ENCODE measurements at regions not wholly inside any gene's neighbourhood (a gene's known extent, or its start where the extent isn't known, plus 50 kb on each side); places are given as distances from the start of the nearest gene placed in this dataset.

GRCh38 chr12:94048757-94049156 is 99.6 kb upstream of the PLXNC1 start:
- Histone ChIP-seq H3K9me3 (ENCODE audit: control insufficient read depth in 1 of 2, low read length in 2 of 2) (no peaks in the 10 kb centered on the region), H3K4me1 (ENCODE audit: control insufficient read depth in 1 of 2, insufficient read depth in 2 of 2, low read length in 2 of 2) (peaks cover 0 to 8% of the 10 kb centered on the region in 2 donors), H3K27ac (ENCODE audit: low read length) (no peak overlapping the region), H3K27me3 (ENCODE audit: low read depth, low read length) (no peaks in the 10 kb centered on the region), H3K36me3 (ENCODE audit: control insufficient read depth in 1 of 2, insufficient read depth in 2 of 2, low read length in 2 of 2) (no peaks in the 10 kb centered on the region), H3K4me3 (ENCODE audit: low read depth in 1 of 2, low read length in 2 of 2) (no peak overlapping the region)

GRCh38 chr12:94049718-94050117 is 98.7 kb upstream of the PLXNC1 start:
- Histone ChIP-seq H3K36me3 (ENCODE audit: control insufficient read depth in 1 of 2, insufficient read depth in 2 of 2, low read length in 2 of 2) (no peaks in the 10 kb centered on the region), H3K9me3 (ENCODE audit: control insufficient read depth in 1 of 2, low read length in 2 of 2) (no peaks in the 10 kb centered on the region), H3K27me3 (ENCODE audit: low read depth, low read length) (no peaks in the 10 kb centered on the region), H3K27ac (ENCODE audit: low read length) (no peak overlapping the region), H3K4me1 (ENCODE audit: control insufficient read depth in 1 of 2, insufficient read depth in 2 of 2, low read length in 2 of 2) (peaks cover 0 to 8% of the 10 kb centered on the region in 2 donors), H3K4me3 (ENCODE audit: low read depth in 1 of 2, low read length in 2 of 2) (no peak overlapping the region)

GRCh38 chr12:94053676-94054075 is 94.7 kb upstream of the PLXNC1 start:
- H3K9me3 ChIP-seq (ENCODE audit: control insufficient read depth in 1 of 2, low read length in 2 of 2), result no peaks in the 10 kb centered on the region
- H3K4me3 ChIP-seq (ENCODE audit: low read depth in 1 of 2, low read length in 2 of 2), result no peak overlapping the region
- H3K27ac ChIP-seq (ENCODE audit: low read length), result no peak overlapping the region

GRCh38 chr12:94055528-94055927 is 92.8 kb upstream of the PLXNC1 start:
- Histone ChIP-seq H3K27me3 (ENCODE audit: low read depth, low read length) (no peaks in the 10 kb centered on the region), H3K9me3 (ENCODE audit: control insufficient read depth in 1 of 2, low read length in 2 of 2) (no peaks in the 10 kb centered on the region), H3K27ac (ENCODE audit: low read length) (no peak overlapping the region), H3K36me3 (ENCODE audit: control insufficient read depth in 1 of 2, insufficient read depth in 2 of 2, low read length in 2 of 2) (no peaks in the 10 kb centered on the region), H3K4me3 (ENCODE audit: low read depth in 1 of 2, low read length in 2 of 2) (no peak overlapping the region), H3K4me1 (ENCODE audit: control insufficient read depth in 1 of 2, insufficient read depth in 2 of 2, low read length in 2 of 2) (peaks cover 0 to 9% of the 10 kb centered on the region in 2 donors)

More at GRCh38 chr12:94053676-94054075, 94.7 kb upstream of the PLXNC1 start:
- peaks cover 0 to 9% of the 10 kb centered on the region in 2 donors for H3K4me1 ChIP-seq (ENCODE audit: control insufficient read depth in 1 of 2, insufficient read depth in 2 of 2, low read length in 2 of 2)
- H3K36me3 ChIP-seq (ENCODE audit: control insufficient read depth in 1 of 2, insufficient read depth in 2 of 2, low read length in 2 of 2), result no peaks in the 10 kb centered on the region
- no peaks in the 10 kb centered on the region for H3K27me3 ChIP-seq (ENCODE audit: low read depth, low read length)

GRCh38 chr12:94056419-94057158 is 91.8 kb upstream of the PLXNC1 start:
- H3K27ac ChIP-seq (ENCODE audit: low read length), result no peak overlapping the region
- H3K4me3 ChIP-seq (ENCODE audit: low read depth in 1 of 2, low read length in 2 of 2), result no peak overlapping the region
- H3K4me1 ChIP-seq (ENCODE audit: control insufficient read depth in 1 of 2, insufficient read depth in 2 of 2, low read length in 2 of 2), result peaks cover 0 to 9% of the 10 kb centered on the region in 2 donors
- no peaks in the 10 kb centered on the region for H3K9me3 ChIP-seq (ENCODE audit: control insufficient read depth in 1 of 2, low read length in 2 of 2)
- no peaks in the 10 kb centered on the region for H3K36me3 ChIP-seq (ENCODE audit: control insufficient read depth in 1 of 2, insufficient read depth in 2 of 2, low read length in 2 of 2)
- no peaks in the 10 kb centered on the region for H3K27me3 ChIP-seq (ENCODE audit: low read depth, low read length)

GRCh38 chr12:94057262-94058151 is 90.9 kb upstream of the PLXNC1 start:
- Histone ChIP-seq H3K27ac (ENCODE audit: low read length) (no peak overlapping the region), H3K9me3 (ENCODE audit: control insufficient read depth in 1 of 2, low read length in 2 of 2) (no peaks in the 10 kb centered on the region), H3K4me3 (ENCODE audit: low read depth in 1 of 2, low read length in 2 of 2) (no peak overlapping the region), H3K36me3 (ENCODE audit: control insufficient read depth in 1 of 2, insufficient read depth in 2 of 2, low read length in 2 of 2) (no peaks in the 10 kb centered on the region), H3K4me1 (ENCODE audit: control insufficient read depth in 1 of 2, insufficient read depth in 2 of 2, low read length in 2 of 2) (peaks cover 0 to 9% of the 10 kb centered on the region in 2 donors), H3K27me3 (ENCODE audit: low read depth, low read length) (no peaks in the 10 kb centered on the region)

GRCh38 chr12:94059394-94060368 is 88.7 kb upstream of the PLXNC1 start:
- Histone ChIP-seq H3K4me3 (ENCODE audit: low read depth in 1 of 2, low read length in 2 of 2) (no peak overlapping the region), H3K27me3 (ENCODE audit: low read depth, low read length) (no peaks in the 10 kb centered on the region), H3K4me1 (ENCODE audit: control insufficient read depth in 1 of 2, insufficient read depth in 2 of 2, low read length in 2 of 2) (peaks cover 0 to 9% of the 10 kb centered on the region in 2 donors), H3K27ac (ENCODE audit: low read length) (no peak overlapping the region), H3K36me3 (ENCODE audit: control insufficient read depth in 1 of 2, insufficient read depth in 2 of 2, low read length in 2 of 2) (no peaks in the 10 kb centered on the region), H3K9me3 (ENCODE audit: control insufficient read depth in 1 of 2, low read length in 2 of 2) (no peaks in the 10 kb centered on the region)

GRCh38 chr12:94062194-94062593 is 86.2 kb upstream of the PLXNC1 start:
- Histone ChIP-seq H3K9me3 (ENCODE audit: control insufficient read depth in 1 of 2, low read length in 2 of 2) (no peaks in the 10 kb centered on the region), H3K27ac (ENCODE audit: low read length) (no peak overlapping the region), H3K4me1 (ENCODE audit: control insufficient read depth in 1 of 2, insufficient read depth in 2 of 2, low read length in 2 of 2) (peaks cover 0 to 8% of the 10 kb centered on the region in 2 donors), H3K27me3 (ENCODE audit: low read depth, low read length) (no peaks in the 10 kb centered on the region), H3K36me3 (ENCODE audit: control insufficient read depth in 1 of 2, insufficient read depth in 2 of 2, low read length in 2 of 2) (no peaks in the 10 kb centered on the region), H3K4me3 (ENCODE audit: low read depth in 1 of 2, low read length in 2 of 2) (no peak overlapping the region)

GRCh38 chr12:94062796-94063635 is 85.4 kb upstream of the PLXNC1 start:
- Histone ChIP-seq H3K27me3 (ENCODE audit: low read depth, low read length) (no peaks in the 10 kb centered on the region), H3K9me3 (ENCODE audit: control insufficient read depth in 1 of 2, low read length in 2 of 2) (no peaks in the 10 kb centered on the region), H3K4me3 (ENCODE audit: low read depth in 1 of 2, low read length in 2 of 2) (no peak overlapping the region), H3K4me1 (ENCODE audit: control insufficient read depth in 1 of 2, insufficient read depth in 2 of 2, low read length in 2 of 2) (no peaks in the 10 kb centered on the region), H3K36me3 (ENCODE audit: control insufficient read depth in 1 of 2, insufficient read depth in 2 of 2, low read length in 2 of 2) (no peaks in the 10 kb centered on the region), H3K27ac (ENCODE audit: low read length) (no peak overlapping the region)

GRCh38 chr12:94070520-94070919 is 77.9 kb upstream of the PLXNC1 start:
- no peaks in the 10 kb centered on the region for H3K27me3 ChIP-seq (ENCODE audit: low read depth, low read length)
- no peaks in the 10 kb centered on the region for H3K9me3 ChIP-seq (ENCODE audit: control insufficient read depth in 1 of 2, low read length in 2 of 2)
- no peak overlapping the region for H3K4me3 ChIP-seq (ENCODE audit: low read depth in 1 of 2, low read length in 2 of 2)
- H3K4me1 ChIP-seq (ENCODE audit: control insufficient read depth in 1 of 2, insufficient read depth in 2 of 2, low read length in 2 of 2), result peaks cover under 1 to 13% of the 10 kb centered on the region in 2 donors
- H3K36me3 ChIP-seq (ENCODE audit: control insufficient read depth in 1 of 2, insufficient read depth in 2 of 2, low read length in 2 of 2), result no peaks in the 10 kb centered on the region
- H3K27ac ChIP-seq (ENCODE audit: low read length), result no peak overlapping the region

All from muscle layer of duodenum (tissue), 2 donors.